Neural crest cell (in vitro differentiated cells): ENCODE measurements at regions not wholly inside any gene's neighbourhood (a gene's known extent, or its start where the extent isn't known, plus 50 kb on each side); places are given as distances from the start of the nearest gene placed in this dataset.

Source experiments
- DNase-seq: peaks from one replicate; pipeline ENCODE4 v3.0.0; 2021; ENCODE audit warnings: low read depth, mixed read lengths, low spot score
- H3K27ac Mint-ChIP-seq: one replicate; pipeline ENCODE4 v1.8.0; 2021; ENCODE audit warnings: mild to moderate bottlenecking, mixed read lengths; ENCODE audit not compliant: unreplicated experiment
- H3K27me3 Mint-ChIP-seq: 2 replicates; pipeline ENCODE4 v1.8.0; 2021; ENCODE audit warnings: low read depth, mild to moderate bottlenecking, mixed read lengths
- H3K36me3 Mint-ChIP-seq: 2 replicates; pipeline ENCODE4 v1.8.0; 2021; ENCODE audit warnings: low read depth, mild to moderate bottlenecking, mixed read lengths
- H3K4me1 Mint-ChIP-seq: 2 replicates; pipeline ENCODE4 v1.8.0; 2021; ENCODE audit warnings: mixed read lengths
- H3K4me3 Mint-ChIP-seq: one replicate; pipeline ENCODE4 v1.8.0; 2021; ENCODE audit warnings: mild to moderate bottlenecking, mixed read lengths
- H3K9me3 Mint-ChIP-seq: 2 replicates; pipeline ENCODE4 v1.8.0; 2021; ENCODE audit warnings: mixed read lengths
- CTCF ChIP-seq: fragments of 200-600 bp; sonication (generic); conservative IDR thresholded peaks from 2 replicates; pipeline ENCODE4 v1.5.0; 2021; ENCODE audit warnings: antibody characterized with exemption, mild to moderate bottlenecking

GRCh38 chr5:13427827-13428557 is 516.5 kb downstream of the DNAH5 start:
- Mint-ChIP-seq H3K36me3 (no peaks in the 10 kb centered on the region), H3K4me3 (no peak overlapping the region), H3K27me3 (no peaks in the 10 kb centered on the region), H3K27ac (no peak overlapping the region), H3K4me1 (no peaks in the 10 kb centered on the region), H3K9me3 (peaks cover 2% of the 10 kb centered on the region)
- no peak for TF ChIP-seq CTCF
- no peak for DNase-seq

GRCh38 chr5:13412040-13412595 is 532.4 kb downstream of the DNAH5 start:
- H3K27ac Mint-ChIP-seq = no peak overlapping the region
- TF ChIP-seq CTCF = no peak
- DNase-seq = no peak
- H3K9me3 Mint-ChIP-seq = peaks cover 2% of the 10 kb centered on the region
- H3K36me3 Mint-ChIP-seq = no peaks in the 10 kb centered on the region
- no peak overlapping the region for H3K4me3 Mint-ChIP-seq
- no peaks in the 10 kb centered on the region for H3K27me3 Mint-ChIP-seq
- no peaks in the 10 kb centered on the region for H3K4me1 Mint-ChIP-seq

GRCh38 chr5:13408616-13409015 is 535.9 kb downstream of the DNAH5 start:
- TF ChIP-seq CTCF = no peak
- Mint-ChIP-seq H3K9me3 (no peaks in the 10 kb centered on the region), H3K36me3 (no peaks in the 10 kb centered on the region), H3K27me3 (peaks cover 3% of the 10 kb centered on the region), H3K4me3 (no peak overlapping the region), H3K4me1 (no peaks in the 10 kb centered on the region), H3K27ac (no peak overlapping the region)
- DNase-seq = no peak

- no peaks in the 10 kb centered on the region for H3K4me1 Mint-ChIP-seq
- TF ChIP-seq CTCF = no peak
- no peak for DNase-seq
- no peaks in the 10 kb centered on the region for H3K36me3 Mint-ChIP-seq
- H3K27me3 Mint-ChIP-seq = peaks cover 5% of the 10 kb centered on the region
- no peak overlapping the region for H3K27ac Mint-ChIP-seq
- no peak overlapping the region for H3K4me3 Mint-ChIP-seq
- H3K9me3 Mint-ChIP-seq = no peaks in the 10 kb centered on the region
These were observed 541.1 kb downstream of the DNAH5 start for GRCh38 chr5:13403351-13403750.

GRCh38 chr5:13385066-13385465 is 559.4 kb downstream of the DNAH5 start:
- Mint-ChIP-seq H3K4me1 (no peaks in the 10 kb centered on the region), H3K4me3 (no peak overlapping the region), H3K27ac (no peak overlapping the region), H3K27me3 (no peaks in the 10 kb centered on the region), H3K9me3 (peaks cover 13% of the 10 kb centered on the region), H3K36me3 (no peaks in the 10 kb centered on the region)
- DNase-seq = no peak
- no peak for TF ChIP-seq CTCF
